Ascending aorta (tissue), 2 donors: ENCODE measurements at regions not wholly inside any gene's neighbourhood (a gene's known extent, or its start where the extent isn't known, plus 50 kb on each side); places are given as distances from the start of the nearest gene placed in this dataset.

ENCODE experiments used
- DNase-seq, 2 donors: peaks; one replicate each; pipeline ENCODE4 v3.0.0-alpha.2; 2019; ENCODE audit warnings: low spot score in 2 of 2
- H3K27ac ChIP-seq, 2 donors: fragments of 200-600 bp; sonication (generic); one replicate each; pipeline ENCODE4 v1.5.1; 2016 to 2017; ENCODE audit warnings: mild to moderate bottlenecking in 1 of 2
- H3K27me3 ChIP-seq: fragments of 200-600 bp; sonication (generic); one replicate; pipeline ENCODE4 v1.5.1; 2017
- H3K36me3 ChIP-seq, 2 donors: fragments of 200-600 bp; sonication (generic); one replicate each; pipeline ENCODE4 v1.5.1; 2016
- H3K4me1 ChIP-seq, 2 donors: fragments of 200-600 bp; sonication (generic); one replicate each; pipeline ENCODE4 v1.5.1; 2016 to 2017; ENCODE audit warnings: mild to moderate bottlenecking in 1 of 2
- H3K4me3 ChIP-seq, 2 donors: fragments of 200-600 bp; sonication (generic); one replicate each; pipeline ENCODE4 v1.5.1; 2016 to 2017; ENCODE audit warnings: mild to moderate bottlenecking in 1 of 2
- H3K9me3 ChIP-seq, 2 donors: fragments of 200-600 bp; sonication (generic); one replicate each; pipeline ENCODE4 v1.5.1; 2016
- intact Hi-C: fragments of 100-400 bp; cut with DNase I; formaldehyde crosslinking; loops from one replicate; pipeline ENCODE4 v1.15.1; 2023
- TF ChIP-seq, protein P1 (sequence below), 3 experiments: fragments of 200-600 bp in 2 of 3; fragments of 450-650 bp in 1 of 3; sonication (generic) in 2 of 3; IDR thresholded peaks; one replicate each; pipeline ENCODE4 v1.5.1; 2016 to 2019; ENCODE audit warnings: antibody characterized with exemption in 3 of 3, mild to moderate bottlenecking in 1 of 3, moderate library complexity in 1 of 3

GRCh38 chr4:157908031-157908430 lies 264.8 kb downstream of the GASK1B start:
- intact Hi-C loops, result no loop called here
- H3K9me3 ChIP-seq, result no peaks in the 10 kb centered on the region
- TF ChIP-seq, protein P1, sequence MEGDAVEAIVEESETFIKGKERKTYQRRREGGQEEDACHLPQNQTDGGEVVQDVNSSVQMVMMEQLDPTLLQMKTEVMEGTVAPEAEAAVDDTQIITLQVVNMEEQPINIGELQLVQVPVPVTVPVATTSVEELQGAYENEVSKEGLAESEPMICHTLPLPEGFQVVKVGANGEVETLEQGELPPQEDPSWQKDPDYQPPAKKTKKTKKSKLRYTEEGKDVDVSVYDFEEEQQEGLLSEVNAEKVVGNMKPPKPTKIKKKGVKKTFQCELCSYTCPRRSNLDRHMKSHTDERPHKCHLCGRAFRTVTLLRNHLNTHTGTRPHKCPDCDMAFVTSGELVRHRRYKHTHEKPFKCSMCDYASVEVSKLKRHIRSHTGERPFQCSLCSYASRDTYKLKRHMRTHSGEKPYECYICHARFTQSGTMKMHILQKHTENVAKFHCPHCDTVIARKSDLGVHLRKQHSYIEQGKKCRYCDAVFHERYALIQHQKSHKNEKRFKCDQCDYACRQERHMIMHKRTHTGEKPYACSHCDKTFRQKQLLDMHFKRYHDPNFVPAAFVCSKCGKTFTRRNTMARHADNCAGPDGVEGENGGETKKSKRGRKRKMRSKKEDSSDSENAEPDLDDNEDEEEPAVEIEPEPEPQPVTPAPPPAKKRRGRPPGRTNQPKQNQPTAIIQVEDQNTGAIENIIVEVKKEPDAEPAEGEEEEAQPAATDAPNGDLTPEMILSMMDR (IDR thresholded peaks at IDR 0.05), result no peak
- DNase-seq, result no peak
- H3K36me3 ChIP-seq, result no peaks in the 10 kb centered on the region
- no peaks in the 10 kb centered on the region for H3K4me1 ChIP-seq
- no peak overlapping the region for H3K27ac ChIP-seq
- H3K27me3 ChIP-seq, result no peaks in the 10 kb centered on the region
- no peak overlapping the region for H3K4me3 ChIP-seq

GRCh38 chr4:157907226-157907946 lies 265.4 kb downstream of the GASK1B start:
- intact Hi-C loops, result no loop called here
- Histone ChIP-seq H3K4me3 (no peak overlapping the region), H3K36me3 (no peaks in the 10 kb centered on the region), H3K27me3 (no peaks in the 10 kb centered on the region), H3K27ac (no peak overlapping the region), H3K4me1 (no peaks in the 10 kb centered on the region), H3K9me3 (no peaks in the 10 kb centered on the region)
- TF ChIP-seq, protein P1 (IDR thresholded peaks at IDR 0.05), result no peak
- no peak for DNase-seq

DNA sequence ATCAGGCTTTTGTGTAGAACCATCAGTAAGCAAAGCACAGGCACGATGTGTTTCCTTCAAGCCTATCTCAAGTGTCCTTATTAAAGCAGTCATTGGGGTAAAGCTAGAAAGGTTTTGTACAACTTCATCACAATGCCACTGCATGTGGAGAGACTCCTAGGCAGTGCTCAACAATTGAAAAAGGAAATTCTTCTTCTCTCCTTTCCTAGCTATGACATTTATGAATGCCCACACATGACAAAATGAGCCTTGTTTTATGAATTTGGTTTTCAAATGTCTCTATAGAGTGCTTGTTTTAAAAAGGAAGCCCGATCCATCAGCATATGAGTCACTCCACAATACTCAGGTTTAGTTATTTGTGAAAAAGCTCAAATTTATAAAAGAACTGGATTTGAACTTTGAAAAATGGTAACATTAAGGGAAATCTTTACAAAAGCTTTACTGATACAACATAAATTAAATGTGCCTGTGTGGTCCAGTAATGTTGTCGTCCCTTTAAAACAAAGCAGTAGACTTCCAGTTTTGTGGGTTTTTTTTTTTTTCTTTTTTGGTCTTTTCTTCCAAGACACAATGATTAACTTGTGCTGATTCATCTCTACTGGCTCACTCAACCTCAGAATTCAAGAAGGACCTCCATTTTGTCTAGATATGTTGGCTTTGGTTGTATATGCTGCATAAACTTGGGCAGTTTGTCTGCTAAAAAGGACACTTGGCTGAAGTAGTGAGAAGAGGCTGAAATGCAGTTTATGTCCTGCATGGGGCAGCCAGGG lies 273.8 kb downstream of the GASK1B start:
- no peaks in the 10 kb centered on the region for H3K36me3 ChIP-seq
- intact Hi-C loops, result no loop called here
- no peaks in the 10 kb centered on the region for H3K4me1 ChIP-seq
- H3K27ac ChIP-seq, result no peak overlapping the region
- no peaks in the 10 kb centered on the region for H3K9me3 ChIP-seq
- no peak for DNase-seq
- no peaks in the 10 kb centered on the region for H3K27me3 ChIP-seq
- no peak overlapping the region for H3K4me3 ChIP-seq
- TF ChIP-seq, protein P1 (IDR thresholded peaks at IDR 0.05), result no peak

DNA sequence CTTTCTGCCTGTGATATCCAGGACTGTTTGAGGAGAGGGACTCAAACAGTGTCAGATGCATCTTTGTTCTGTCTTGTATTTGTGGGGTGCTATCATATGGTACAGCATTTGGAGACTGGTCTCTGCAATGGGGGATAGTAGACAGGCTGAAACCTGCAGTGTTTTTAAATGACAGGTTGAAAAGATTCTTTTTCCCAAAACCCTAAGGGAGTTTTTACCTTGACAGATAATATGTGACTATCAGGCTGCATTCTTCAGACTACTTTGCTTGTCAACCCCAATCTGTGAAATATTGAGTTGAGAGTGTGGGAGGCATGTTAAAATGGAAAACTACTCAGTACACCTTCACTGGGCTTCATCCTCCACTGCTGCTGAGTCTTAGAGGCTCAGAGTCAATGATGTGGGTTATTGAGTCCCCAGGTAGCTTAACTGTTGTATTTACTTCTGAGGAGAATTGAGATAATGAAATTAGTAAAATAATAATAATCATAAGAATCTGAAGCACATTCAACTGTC lies 274.9 kb downstream of the GASK1B start:
- H3K27me3 ChIP-seq, result no peaks in the 10 kb centered on the region
- no peak overlapping the region for H3K4me3 ChIP-seq
- no peaks in the 10 kb centered on the region for H3K9me3 ChIP-seq
- no peak overlapping the region for H3K27ac ChIP-seq
- intact Hi-C loops, result no loop called here
- DNase-seq, result no peak
- TF ChIP-seq, protein P1 (IDR thresholded peaks at IDR 0.05), result no peak
- H3K4me1 ChIP-seq, result no peaks in the 10 kb centered on the region
- no peaks in the 10 kb centered on the region for H3K36me3 ChIP-seq

DNA sequence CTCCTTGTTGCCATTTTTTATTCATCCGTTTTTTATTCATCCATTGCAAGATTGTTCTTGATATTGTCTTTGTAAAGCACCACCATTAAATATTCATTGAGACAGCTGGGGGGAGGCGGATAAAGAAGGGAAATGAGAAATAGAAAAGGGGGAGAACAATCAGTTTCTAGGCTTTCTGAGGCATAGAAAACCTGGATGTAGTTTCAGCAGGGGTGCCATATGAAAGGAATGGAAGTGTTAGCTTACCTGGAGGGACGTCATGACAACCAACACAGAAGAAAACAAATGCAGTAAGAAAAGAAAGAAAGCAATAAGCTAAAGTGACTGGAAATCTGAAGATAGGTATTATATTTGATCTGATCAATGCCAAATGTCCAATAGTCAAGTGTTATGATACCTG lies 276.1 kb downstream of the GASK1B start:
- Histone ChIP-seq H3K27me3 (no peaks in the 10 kb centered on the region), H3K36me3 (no peaks in the 10 kb centered on the region), H3K27ac (no peak overlapping the region), H3K9me3 (no peaks in the 10 kb centered on the region), H3K4me3 (no peak overlapping the region), H3K4me1 (no peaks in the 10 kb centered on the region)
- intact Hi-C loops, result no loop called here
- DNase-seq, result no peak
- TF ChIP-seq, protein P1 (IDR thresholded peaks at IDR 0.05), result no peak
